HG03280 (cell line): ENCODE measurements at regions not wholly inside any gene's neighbourhood (a gene's known extent, or its start where the extent isn't known, plus 50 kb on each side); places are given as distances from the start of the nearest gene placed in this dataset.

Experiments used
- ATAC-seq: cut with Tn5 transposase; IDR thresholded peaks from one replicate; pipeline ENCODE4 v1.9.1; 2021; ENCODE audit warnings: mild to moderate bottlenecking, moderate library complexity; ENCODE audit not compliant: unreplicated experiment

DNA sequence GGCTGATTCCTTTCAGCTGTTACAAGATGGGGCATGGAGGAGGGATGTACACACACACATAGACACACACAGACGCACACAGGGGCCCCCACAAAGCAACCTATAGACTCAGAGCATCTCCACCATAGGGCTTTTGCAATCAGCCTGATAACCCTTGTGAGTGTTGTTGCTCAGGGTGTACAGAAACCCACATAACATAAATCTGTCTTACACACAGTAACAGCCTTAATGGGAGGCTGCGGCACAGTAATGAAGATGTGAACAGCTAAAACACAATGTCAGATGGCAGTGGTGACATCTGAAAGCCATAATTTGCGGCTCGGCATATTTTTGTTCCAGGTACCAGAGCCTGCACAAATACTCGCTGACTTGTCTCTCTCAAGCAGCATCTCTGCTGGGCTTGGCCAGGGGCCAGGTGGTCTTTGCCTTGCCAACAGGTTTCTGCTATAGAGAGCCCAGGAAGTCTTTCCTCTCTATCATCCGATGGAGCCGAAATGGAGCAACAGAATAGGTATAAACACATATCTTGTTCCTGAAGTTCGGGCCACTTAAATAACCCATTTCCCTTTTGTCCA lies 357.2 kb upstream of the GATB start:
- ATAC-seq = no peak

DNA sequence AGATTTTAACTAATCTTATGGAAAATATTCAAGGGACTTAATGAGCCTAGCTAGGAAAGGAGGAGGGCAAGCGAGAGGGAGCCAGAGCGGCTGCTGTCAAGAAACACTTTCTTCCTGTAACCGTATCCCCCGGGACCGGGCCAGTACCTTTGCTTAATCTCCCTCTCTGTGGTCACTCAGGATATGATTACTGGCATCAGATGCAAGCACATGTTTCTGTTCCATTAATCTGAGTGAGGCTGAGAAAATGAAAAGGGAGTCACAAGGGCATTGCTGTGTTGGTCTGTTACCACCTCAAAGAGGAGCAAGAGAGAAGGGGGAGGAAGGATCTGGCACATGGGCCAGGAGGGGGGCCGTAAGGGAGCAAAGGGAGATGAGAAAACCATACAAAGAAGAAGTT lies 356.7 kb upstream of the GATB start:
- no peak for ATAC-seq

DNA sequence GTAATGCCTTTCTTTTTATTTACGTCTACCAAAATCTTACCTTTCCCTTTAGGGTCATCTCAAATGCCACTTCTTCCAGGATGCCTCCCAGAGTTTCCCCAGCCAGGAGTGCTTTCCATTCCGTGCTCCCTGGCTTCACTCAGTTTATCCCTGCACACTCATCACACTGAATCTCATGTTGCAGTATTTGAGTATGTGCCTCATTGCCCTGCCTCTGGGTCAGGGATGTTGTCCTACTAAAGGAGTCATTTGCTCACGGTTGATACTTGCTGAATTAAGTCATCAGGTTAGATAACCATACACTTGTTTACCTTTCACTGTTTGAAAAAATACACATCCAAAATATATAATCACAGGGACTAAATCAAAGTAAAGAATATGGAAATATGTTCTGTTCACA lies 356.2 kb upstream of the GATB start:
- no peak for ATAC-seq

- ATAC-seq = no peak
Measured at GRCh38 chr4:152115794-152116193, 355.0 kb upstream of the GATB start.

- ATAC-seq = no peak
Measured at GRCh38 chr4:152115118-152115517, 354.3 kb upstream of the GATB start.

DNA sequence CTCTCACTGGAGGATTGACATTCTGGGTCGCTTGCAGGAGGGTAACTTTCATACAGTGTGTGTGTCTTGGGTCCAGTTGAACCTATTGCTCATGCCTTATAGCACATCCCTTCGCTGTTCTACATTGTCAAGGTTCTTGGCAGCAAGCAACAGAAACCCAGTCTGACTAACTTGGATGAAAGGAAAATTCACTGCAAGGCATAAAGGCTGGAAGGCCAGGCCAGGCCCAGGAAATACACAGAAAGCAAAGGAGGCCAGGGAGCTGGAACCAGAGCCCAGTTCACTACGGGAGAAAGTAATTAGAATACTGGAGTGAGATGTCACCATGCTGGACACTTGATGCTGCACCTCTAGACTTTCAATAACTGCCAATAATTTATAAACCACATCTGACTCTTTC lies 353.8 kb upstream of the GATB start:
- no peak for ATAC-seq

DNA sequence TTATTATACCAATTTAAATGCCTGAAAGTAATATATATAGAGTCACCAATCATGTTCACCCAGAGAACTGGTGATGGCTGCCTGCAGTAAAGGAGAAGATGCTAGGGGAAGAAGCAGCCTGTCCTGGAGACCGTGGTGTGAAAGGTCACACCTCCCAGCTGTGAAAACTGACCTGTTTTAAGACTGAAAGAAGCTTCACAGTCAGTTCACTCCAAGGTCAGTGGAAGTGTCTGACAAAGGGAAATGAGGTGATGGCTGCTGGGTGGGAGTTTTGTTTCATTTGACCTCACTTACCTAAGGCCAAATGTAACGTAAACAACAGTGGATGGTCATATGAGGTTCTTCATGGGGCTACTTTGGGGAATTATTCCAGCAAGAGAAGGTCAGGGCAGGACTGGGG lies 352.1 kb upstream of the GATB start:
- ATAC-seq = peak; percentile 77

DNA sequence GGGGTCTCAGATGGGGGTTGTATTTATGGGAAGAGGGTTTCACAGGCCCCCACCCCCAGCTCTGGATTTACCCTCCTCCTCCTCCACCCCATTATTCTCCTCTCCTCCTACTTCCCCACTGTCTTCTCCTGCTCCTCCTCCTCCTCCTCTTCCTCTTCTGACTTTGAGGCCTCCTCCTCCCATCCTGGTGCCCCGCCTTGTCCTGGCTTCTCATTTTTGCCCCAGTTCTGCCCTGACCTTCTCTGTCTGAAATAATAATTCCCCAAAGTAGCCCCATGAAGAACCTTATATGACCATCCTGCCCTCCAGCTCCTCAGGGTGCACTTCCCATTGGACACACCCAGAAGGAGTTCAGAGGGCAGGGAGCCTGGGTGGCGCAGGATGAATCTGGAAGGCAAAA lies 351.4 kb upstream of the GATB start:
- no peak for ATAC-seq

GRCh38 chr4:152110780-152111179 lies 350.0 kb upstream of the GATB start:
- ATAC-seq = no peak

- ATAC-seq = no peak
Measured at GRCh38 chr4:152109531-152110509, 349.0 kb upstream of the GATB start.

DNA sequence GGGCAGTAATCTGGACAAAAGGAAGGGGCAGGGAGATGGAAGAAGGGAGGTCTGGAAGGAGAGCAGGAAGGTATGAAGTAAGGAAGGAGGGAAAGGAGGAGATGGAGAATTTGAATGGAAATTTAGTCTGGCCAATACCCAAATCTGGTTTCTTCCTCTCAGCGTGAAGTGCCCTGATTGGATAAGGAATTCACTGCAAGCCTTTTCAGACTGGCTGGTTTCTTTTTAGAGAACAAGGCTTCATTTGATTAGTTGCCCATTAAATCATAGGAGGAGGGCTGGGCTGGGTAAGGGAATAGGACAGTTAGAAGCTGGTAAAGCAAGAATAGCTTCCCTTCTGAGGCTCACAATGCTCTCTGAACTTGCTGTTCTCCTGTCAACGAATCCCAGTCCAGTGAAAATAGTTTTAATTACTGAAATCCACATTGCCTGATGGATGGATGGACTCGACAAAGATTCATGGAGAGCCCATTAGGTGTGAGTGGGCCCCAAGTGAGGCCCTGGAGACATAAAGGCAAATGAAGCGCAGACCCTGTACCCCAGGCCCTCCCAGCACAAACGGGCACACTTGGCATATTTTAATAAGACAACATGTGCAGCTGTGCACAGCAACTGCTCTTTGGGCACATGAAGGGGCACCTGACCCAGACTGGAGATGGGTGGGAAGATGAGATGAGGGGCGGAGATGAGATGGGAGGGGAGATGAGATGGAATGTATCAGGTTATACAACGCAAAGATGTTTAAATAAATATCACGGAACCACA lies 347.1 kb upstream of the GATB start:
- no peak for ATAC-seq

DNA sequence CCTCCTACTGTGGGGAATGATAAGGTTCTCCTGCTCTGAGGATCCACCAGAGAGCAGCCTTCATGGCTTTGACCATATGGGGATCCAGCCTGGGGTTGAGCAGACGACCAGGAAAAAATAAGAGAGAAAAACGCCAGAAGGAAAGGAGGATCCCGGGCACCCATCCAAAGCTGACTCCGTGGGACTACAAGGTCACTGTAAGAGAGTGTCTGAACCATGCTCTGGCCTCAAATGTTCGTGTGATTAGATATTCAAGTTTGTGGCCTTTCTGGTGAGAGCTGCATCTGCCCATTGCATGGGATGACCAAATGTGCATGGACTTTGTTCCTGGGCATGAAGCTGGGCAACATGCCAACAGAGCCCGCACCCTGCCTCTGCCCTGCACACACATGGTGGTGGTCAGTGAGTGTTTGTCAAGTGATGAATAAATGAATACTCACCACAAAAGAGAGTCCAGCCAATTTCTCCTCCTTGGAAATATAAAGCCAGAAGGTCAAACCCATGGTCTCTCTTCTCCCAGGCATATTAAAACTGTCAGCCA lies 346.0 kb upstream of the GATB start:
- ATAC-seq = no peak

GRCh38 chr4:152106113-152106763 lies 345.4 kb upstream of the GATB start:
- no peak for ATAC-seq

DNA sequence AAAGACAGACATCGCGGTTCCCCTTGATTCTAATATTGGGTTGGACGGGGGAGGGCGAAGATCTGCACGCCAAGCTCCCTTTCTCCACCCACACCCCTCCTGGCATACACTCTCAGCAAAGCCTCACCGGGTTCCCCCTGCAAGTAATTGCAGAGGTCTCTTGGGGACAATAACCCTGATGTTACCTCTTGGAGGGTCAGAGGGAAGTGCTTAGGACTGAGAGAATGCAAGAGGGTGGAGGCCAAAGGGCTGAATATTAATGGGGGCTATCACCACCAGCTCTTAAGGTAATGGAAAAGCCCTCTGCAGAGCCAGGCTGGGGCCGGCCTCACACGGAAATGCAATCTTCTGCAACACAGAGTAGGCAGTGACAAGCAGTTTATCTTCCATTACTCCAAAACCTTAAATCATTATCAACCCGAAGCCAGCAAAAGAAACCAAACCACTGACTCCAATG lies 344.1 kb upstream of the GATB start:
- ATAC-seq = no peak

GRCh38 chr4:152104356-152104755 lies 343.5 kb upstream of the GATB start:
- ATAC-seq = no peak

GRCh38 chr4:152103181-152103901 lies 342.5 kb upstream of the GATB start:
- no peak for ATAC-seq

GRCh38 chr4:152102436-152103000 lies 341.7 kb upstream of the GATB start:
- no peak for ATAC-seq

- ATAC-seq = no peak
Measured at GRCh38 chr4:152101556-152102435, 341.0 kb upstream of the GATB start.
